HT-29 (cell line): ENCODE measurements at regions not wholly inside any gene's neighbourhood (a gene's known extent, or its start where the extent isn't known, plus 50 kb on each side); places are given as distances from the start of the nearest gene placed in this dataset.
"Not testable (repeated sequence)": the region's sequence is repeated elsewhere in the genome, so short reads cannot be mapped to it uniquely, and the experiment has no call there.

Source experiments
- DNase-seq: peaks from one replicate; pipeline ENCODE4 v3.0.0-alpha.2; 2015; ENCODE audit warnings: low spot score

DNA sequence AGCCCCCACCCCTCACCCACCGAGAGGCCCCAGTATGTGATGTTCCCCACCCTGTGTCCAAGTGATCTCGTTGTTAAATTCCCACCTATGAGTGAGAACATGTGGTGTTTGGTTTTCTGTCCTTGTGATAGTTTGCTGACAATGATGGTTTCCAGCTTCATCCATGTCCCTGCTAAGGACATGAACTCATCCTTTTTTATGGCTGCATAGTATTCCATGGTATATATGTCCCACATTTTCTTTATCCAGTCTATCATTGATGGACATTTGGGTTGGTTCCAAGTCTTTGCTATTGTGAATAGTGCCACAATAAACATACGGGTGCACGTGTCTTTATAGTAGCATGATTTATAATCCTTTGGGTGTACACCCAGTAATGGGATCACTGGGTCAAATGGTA, 79.2 kb downstream of the PXDC1 start:
- DNase-seq: not testable (repeated sequence)

DNA sequence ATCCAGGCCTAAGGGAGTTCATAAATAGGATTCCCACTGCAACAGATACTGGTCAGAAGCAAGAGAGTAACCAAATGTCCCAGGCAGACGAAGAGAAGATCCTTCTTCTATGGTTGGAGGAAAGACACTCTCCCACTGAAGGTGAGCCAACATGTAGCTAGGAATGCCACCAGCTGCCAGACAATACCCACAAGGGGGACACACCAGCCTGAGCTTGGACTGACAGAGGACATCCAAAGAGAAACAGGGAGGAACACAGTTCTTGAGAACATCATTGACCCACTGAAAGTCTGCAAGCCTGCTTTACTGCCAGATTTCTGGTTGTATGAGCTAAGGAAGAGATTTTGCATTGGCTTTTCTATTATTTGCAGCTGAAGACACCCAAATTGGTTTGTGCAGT, 80.1 kb downstream of the PXDC1 start:
- no peak for DNase-seq

DNA sequence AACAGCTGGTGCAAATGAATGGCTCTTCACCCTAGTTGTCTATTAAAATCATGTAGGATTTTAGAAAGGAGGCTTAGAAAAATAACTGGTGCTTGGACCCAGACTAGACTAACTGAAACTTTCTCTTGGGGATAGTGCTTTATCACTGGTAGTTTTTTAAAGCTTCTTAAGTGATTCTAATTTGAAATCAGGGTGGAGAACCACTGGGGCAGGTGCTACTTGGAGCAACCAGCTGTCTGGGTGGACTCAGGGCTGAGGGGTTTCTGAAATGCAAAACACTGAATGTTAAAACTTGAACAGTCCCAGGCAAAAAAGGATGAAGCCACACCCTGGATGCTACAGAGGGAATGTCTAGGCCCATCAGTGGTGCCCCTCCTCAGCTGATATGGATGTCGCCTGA, 81.2 kb downstream of the PXDC1 start:
- DNase-seq: no peak

GRCh38 chr6:3669916-3670315, 81.6 kb downstream of the PXDC1 start:
- DNase-seq: no peak

DNA sequence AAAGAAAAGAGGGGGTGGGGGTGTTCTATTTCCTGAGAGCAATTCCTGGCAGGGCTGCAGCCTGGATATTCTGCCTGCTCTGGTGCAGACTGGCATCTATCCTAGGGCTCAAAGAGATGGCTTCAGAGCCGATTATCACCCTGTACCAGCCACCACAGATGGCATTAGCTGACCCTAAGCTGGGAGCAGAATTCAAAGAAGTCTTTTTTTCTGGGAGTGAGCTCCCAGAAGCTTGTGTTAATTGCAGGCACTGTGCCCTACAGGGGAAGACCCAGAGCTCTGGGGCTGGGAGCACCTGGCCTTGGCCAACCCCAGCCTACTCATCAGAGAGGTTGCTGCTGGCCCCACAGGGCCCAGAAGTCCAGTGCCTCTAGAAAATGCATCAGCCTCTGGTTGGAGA, 85.9 kb downstream of the PXDC1 start:
- DNase-seq: no peak

GRCh38 chr6:3664625-3665041, 86.9 kb downstream of the PXDC1 start:
- no peak for DNase-seq

- DNase-seq: no peak
Observed at GRCh38 chr6:3663811-3664210, 87.7 kb downstream of the PXDC1 start.

DNA sequence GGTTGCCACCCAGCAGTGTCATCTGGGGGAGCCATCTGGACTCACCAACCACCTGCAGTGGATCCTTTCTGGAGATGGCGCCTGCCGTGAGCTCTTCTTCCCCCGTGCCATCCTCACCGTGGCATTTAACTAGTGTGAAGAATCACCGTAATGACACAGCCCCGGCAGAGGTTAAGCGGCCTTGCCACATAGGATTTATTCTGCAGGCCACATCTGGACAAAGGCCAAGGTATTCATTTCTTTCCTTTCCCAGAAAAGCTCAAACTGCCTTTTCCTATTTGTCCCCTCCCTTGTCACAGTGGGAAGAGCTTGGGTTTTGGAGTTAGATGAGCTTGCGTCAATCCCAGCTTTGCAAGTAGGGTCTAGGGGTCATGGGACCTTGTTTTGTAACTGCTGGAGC, 88.4 kb downstream of the PXDC1 start:
- DNase-seq: no peak

DNA sequence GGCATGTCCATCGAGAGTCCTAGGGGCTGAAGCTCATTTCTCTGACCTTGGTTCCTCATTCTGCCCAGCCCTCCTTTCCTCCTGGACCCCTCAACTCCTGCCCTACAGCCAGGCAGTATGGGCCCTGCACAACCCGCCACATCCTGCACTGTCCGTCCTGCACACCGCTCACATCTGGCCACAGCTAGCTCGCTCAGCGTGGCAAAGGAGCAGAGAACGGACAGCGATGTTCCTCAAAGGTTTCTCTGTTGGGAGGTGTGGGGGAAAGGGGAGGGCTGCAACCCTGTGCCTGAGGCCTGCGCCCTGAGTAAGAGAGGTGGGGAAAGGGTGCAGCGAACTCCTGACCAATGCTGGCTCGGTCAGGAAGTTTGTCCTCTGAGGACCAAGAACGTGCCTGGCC, 90.1 kb downstream of the PXDC1 start:
- DNase-seq: no peak

GRCh38 chr6:3660473-3660872, 91.0 kb downstream of the PXDC1 start:
- no peak for DNase-seq

GRCh38 chr6:3659748-3660147, 91.8 kb downstream of the PXDC1 start:
- no peak for DNase-seq

GRCh38 chr6:3656076-3656475, 95.4 kb downstream of the PXDC1 start:
- DNase-seq: no peak

DNA sequence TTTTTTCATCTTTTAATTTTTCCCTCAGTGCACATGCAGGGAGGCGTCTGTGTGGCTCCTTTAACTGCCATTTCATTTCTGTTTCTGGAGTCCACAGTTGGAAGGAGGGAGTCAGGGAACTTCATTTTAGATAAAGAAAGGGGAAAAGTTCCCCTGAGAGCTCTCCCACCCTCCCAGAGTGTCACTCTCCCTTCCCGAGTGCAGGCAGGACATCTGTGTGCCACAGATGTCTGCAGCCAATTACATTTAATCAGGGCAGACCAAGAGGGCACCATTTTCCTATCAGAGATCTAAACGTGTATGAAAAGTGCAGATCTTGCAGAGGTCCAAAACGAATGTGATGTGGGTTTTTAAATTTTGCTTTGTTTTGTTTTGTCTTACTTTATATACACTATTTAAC, 96.6 kb downstream of the PXDC1 start:
- no peak for DNase-seq

GRCh38 chr6:3654436-3654835, 97.1 kb downstream of the PXDC1 start:
- DNase-seq: no peak

- no peak for DNase-seq
Observed at GRCh38 chr6:3653528-3654070, 97.9 kb downstream of the PXDC1 start.

DNA sequence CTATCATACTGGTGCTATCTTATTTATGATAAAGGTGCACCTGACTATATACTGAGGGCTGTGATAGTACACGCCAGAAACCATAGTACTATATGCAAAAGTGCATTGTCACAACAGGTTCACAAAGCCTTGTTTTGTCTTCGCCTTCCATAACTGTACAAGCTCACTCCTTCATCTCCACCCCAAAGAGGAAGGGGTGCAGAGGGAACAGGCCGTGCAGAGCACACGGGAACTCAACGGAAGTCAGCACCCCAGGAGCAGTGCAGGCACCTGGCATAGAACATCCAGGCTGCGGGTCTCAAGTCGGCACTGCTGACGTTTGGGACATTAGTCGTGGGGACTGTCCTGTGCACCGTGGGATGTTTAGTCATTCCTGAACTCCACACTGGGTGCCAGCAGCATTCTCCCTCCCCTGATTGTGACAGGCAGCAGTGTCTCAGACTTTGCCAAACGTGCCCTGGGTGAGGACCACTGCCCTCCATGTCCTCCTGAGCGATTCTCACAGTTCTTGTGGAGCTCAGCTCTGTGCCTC, 99.7 kb downstream of the PXDC1 start:
- DNase-seq: no peak

- DNase-seq: no peak
Observed at GRCh38 chr6:3650959-3651697, 100.4 kb downstream of the PXDC1 start.

DNA sequence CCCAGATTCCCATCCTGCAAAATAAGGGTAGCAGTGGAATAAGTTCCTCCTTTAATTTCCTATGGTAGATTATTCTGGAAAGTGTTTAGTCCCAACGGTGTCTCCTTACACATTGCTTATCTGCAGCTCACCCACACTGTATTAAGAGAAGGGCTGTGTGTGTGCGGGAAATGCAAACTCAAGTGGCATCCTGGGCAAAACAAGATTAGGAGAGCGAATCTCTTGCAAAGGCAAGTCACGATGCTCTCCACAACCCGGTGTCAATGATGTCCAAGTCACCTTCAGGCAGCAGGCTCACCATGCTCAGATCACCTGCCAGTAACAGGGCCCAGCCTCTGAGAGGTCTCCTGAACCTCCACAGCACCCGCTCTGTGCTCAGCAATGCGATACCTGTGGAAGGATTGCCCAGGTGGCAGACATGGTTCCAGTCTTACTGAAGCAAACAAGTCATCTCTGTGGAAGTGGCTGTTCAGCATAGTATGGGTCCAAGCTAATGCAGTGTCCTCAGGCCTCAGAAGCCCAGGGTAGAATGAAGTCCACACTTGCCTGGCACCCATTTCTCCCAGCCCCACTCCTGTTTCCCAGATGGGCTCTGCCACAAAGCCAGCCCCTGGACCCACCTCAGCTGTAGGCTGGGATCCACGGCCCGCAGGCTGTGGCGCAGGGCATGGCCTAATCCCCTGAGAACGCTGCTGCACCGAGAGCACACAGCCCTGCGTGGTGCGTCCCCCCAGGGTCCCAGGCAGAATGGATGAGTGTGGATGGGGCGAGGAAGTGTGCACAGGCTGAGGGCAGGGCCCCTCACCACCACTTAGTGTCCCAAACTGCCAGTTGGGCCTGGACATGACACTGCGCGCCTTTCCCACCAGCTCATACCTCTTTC, 101.2 kb downstream of the PXDC1 start:
- DNase-seq: no peak

GRCh38 chr6:3648724-3649123, 102.8 kb downstream of the PXDC1 start:
- DNase-seq: no peak

DNA sequence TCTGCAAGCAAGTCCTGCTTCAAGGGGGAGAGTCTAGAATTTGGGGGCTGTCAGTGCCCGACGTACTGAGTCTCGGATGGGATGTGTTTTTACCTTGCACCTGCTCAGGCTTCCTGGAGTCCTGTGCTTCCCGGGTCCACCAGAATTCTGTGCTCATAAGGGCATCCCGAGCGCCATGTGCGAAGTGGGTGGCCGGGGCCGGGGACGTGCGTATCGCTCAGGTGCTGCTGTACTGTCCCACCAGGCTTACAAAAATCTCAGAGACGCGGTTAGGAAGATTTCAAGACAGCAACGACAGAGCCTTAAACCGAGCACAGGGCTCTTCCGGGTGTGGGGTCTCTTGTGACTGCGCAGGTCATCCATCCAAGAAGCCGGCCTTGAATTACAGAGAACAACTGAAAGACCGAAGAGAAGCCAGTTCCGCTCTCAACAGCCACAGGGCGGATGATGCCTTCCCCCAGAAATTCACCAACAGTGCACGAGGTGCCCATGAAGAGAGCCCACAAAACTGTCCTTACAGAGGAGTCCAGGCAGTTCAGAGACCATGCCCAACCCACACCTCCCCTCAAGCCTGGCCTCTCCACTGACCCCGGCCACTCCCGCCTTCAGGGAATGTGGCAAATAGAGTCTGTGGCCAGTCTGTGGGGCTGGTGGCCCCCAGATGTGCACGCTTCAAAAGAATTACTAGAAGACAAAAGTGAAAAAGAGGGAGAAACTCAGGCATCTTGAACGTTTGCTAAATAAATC, 104.7 kb downstream of the PXDC1 start:
- DNase-seq: no peak

DNA sequence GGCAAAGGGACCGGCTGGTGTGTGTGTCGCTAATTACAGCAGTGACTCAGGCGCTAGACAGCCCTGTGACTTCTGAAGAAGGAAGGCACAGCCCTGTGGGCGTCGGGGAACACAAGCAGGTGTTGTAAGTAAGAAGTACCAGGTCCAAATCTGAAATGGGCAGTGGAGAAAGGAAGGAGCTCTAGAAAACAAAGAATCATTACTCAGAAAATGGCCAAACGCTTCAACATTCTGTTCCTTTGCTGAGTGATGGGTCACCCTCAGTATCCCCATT, 106.8 kb downstream of the PXDC1 start:
- no peak for DNase-seq
